ENCODE measurements at regions not wholly inside any gene's neighbourhood (a gene's known extent, or its start where the extent isn't known, plus 50 kb on each side); places are given as distances from the start of the nearest gene placed in this dataset.
A peak's percentile ranks its signal among the peaks of the same experiment; 100 is the strongest.

- Histone ChIP-seq H2AFZ (ENCODE audit: low read depth, low read length, poor library complexity, severe bottlenecking) (no peak overlapping the region), H3K27ac (ENCODE audit: low read depth, low read length) (peak overlapping the region; percentile 28; the same call in 1 of the 2 replicates), H3K9me3 (ENCODE audit: control insufficient read depth in 1 of 2, insufficient read depth in 1 of 2, low read depth in 1 of 2, low read length in 2 of 2) (no peaks in the 10 kb centered on the region), H3K36me3 (ENCODE audit: control insufficient read depth in 1 of 2, insufficient read depth in 2 of 2, low read length in 2 of 2) (no peaks in the 10 kb centered on the region), H3K79me2 (ENCODE audit: insufficient read depth, low read length) (no peaks in the 10 kb centered on the region), H3K4me2 (ENCODE audit: low read length) (peak overlapping the region; percentile 78), H3K4me1 (ENCODE audit: control insufficient read depth in 1 of 2, insufficient read depth in 2 of 2, low read length in 2 of 2) (peaks cover 11 to 33% of the 10 kb centered on the region in 2 experiments), H3K4me3 (replicated peaks in 1 of 2; ENCODE audit: low read depth in 1 of 2, low read length in 2 of 2) (peak overlapping the region in 1 of 2 experiments; percentile 25; a peak in 1 of 4 replicates), H4K20me1 (ENCODE audit: insufficient read depth) (no peaks in the 10 kb centered on the region), H3K9ac (ENCODE audit: low read length) (peak overlapping the region; percentile 46), H3K9me2 (ENCODE audit: insufficient read depth) (no peaks in the 10 kb centered on the region), H3K27me3 (ENCODE audit: insufficient read depth, low read length) (no peaks in the 10 kb centered on the region)
- ATAC-seq (peak; percentile 85), DNase-seq (ENCODE audit: low read depth, low spot score) (peak; percentile 51)
- POLR2A ChIA-PET = interaction anchor here (0.5 kb wide), 1 partner anchor 373 kb away, joined by 4 read pairs; no protein-coding TSS in a partner anchor
- no TSS peak for BruUV-seq (replicated peaks)
- RAD21 ChIA-PET (ENCODE audit: low non-redundant PET in 1 of 2, low total read pairs in 2 of 2, uncharacterized antibody in 2 of 2, unreplicated experiment in 2 of 2) = no interaction called here
- no peak for TF ChIP-seq ELF1 (IDR thresholded peaks at IDR 0.05; ENCODE audit: borderline replicate concordance, low read depth)
- no peak for TF ChIP-seq FOSL1 (IDR thresholded peaks at IDR 0.05; ENCODE audit: low read depth)
- TF ChIP-seq CTCF (IDR thresholded peaks at IDR 0.05 in 2 of 3, conservative IDR thresholded peaks at IDR 0.05 in 1 of 3; ENCODE audit: borderline replicate concordance in 1 of 3, insufficient read depth in 1 of 3, low read depth in 2 of 3, low read length in 2 of 3) = no peak
- TF ChIP-seq MAX (IDR thresholded peaks at IDR 0.05) = no peak
- no peak for TF ChIP-seq TCF7L2 (IDR thresholded peaks at IDR 0.05; ENCODE audit: borderline replicate concordance, extremely low read depth, insufficient read depth, insufficient read length)
- intact Hi-C loops (cut with micrococcal nuclease) = no loop called here
- CTCF ChIA-PET = interaction anchor here (0.7 to 1.2 kb wide), 2 partner anchors 15 to 30 kb away, joined by 3 to 4 read pairs; no protein-coding TSS in a partner anchor
These were observed 86.2 kb downstream of the SIK1 start for GRCh38 chr21:43340491-43341377.

Data from HCT116 (cell line).